H1 (cell line): ENCODE measurements at regions not wholly inside any gene's neighbourhood (a gene's known extent, or its start where the extent isn't known, plus 50 kb on each side); places are given as distances from the start of the nearest gene placed in this dataset.

Source experiments
- CTCF ChIA-PET: fragments of 300-600 bp; sonication (Branson Sonifier 250); formaldehyde crosslinking; loops from one replicate; lab custom pipeline; 2021; ENCODE audit not compliant: partially characterized antibody; lab: Charles Lee
- POLR2A ChIA-PET: fragments of 300-600 bp; sonication (Branson Sonifier 250); formaldehyde crosslinking; loops from one replicate; lab custom pipeline; 2021; ENCODE audit warnings: inconsistent platforms; ENCODE audit not compliant: partially characterized antibody; lab: Charles Lee
- DNase-seq, 2 experiments: peaks; one replicate each; pipeline versions ENCODE4 v3.0.0 to v3.0.0-alpha.2; 2010 to 2022; ENCODE audit warnings: low spot score in 2 of 2, low read depth in 1 of 2, mixed read lengths in 1 of 2
- FAIRE-seq: peaks from 2 replicates; lab custom pipeline; 2011; peaks lifted over from hg19 to GRCh38; lab: Jason Lieb, UNC
- H2AFZ ChIP-seq: 2 replicates; pipeline ENCODE4 v1.8.1; 2012; ENCODE audit warnings: low read length, inconsistent platforms
- H2AK5ac ChIP-seq: 2 replicates; pipeline ENCODE4 v1.6.1; 2013; ENCODE audit warnings: low read depth, low read length
- H2BK120ac ChIP-seq: replicated peaks from 2 replicates; pipeline ENCODE3; 2013; ENCODE audit warnings: low read depth, low read length, inconsistent platforms
- H2BK12ac ChIP-seq: 2 replicates; pipeline ENCODE4 v1.6.1; 2013; ENCODE audit warnings: low read depth, low read length
- H2BK15ac ChIP-seq: 2 replicates; pipeline ENCODE4 v1.6.1; 2013; ENCODE audit warnings: low read length
- H2BK20ac ChIP-seq: 2 replicates; pipeline ENCODE4 v1.6.1; 2013; ENCODE audit warnings: low read length
- H2BK5ac ChIP-seq: 2 replicates; pipeline ENCODE4 v1.6.1; 2013; ENCODE audit warnings: low read depth, low read length
- H3K14ac ChIP-seq: 2 replicates; pipeline ENCODE4 v1.6.1; 2013; ENCODE audit warnings: inconsistent platforms; ENCODE audit not compliant: insufficient read length
- H3K18ac ChIP-seq: 2 replicates; pipeline ENCODE4 v1.6.1; 2013; ENCODE audit warnings: low read length; ENCODE audit errors: extremely low read depth
- H3K23ac ChIP-seq: 2 replicates; pipeline ENCODE4 v1.6.1; 2013; ENCODE audit warnings: inconsistent platforms; ENCODE audit not compliant: insufficient read length
- H3K23me2 ChIP-seq: 2 replicates; pipeline ENCODE4 v1.6.1; 2013; ENCODE audit warnings: low read depth, low read length
- H3K27ac ChIP-seq: 2 replicates; pipeline ENCODE4 v1.6.1; 2011; ENCODE audit warnings: low read depth, low read length, inconsistent platforms
- H3K27me3 ChIP-seq, 4 experiments: replicated peaks in 1 of 4; 1 replicate in 1 of 4; 2 replicates in 3 of 4; pipeline versions ENCODE4 v1.6.1 to v1.8.1; 2011 to 2013; ENCODE audit warnings: low read length in 3 of 4, mild to moderate bottlenecking in 3 of 4, inconsistent platforms in 2 of 4, mixed read lengths in 2 of 4, moderate library complexity in 1 of 4; ENCODE audit not compliant: control insufficient read depth in 3 of 4, insufficient read depth in 3 of 4; ENCODE audit errors: extremely low read depth in 1 of 4
- H3K36me3 ChIP-seq, 4 experiments: 2 replicates each; pipeline versions ENCODE4 v1.6.1 to v1.8.1; 2011 to 2013; ENCODE audit warnings: mild to moderate bottlenecking in 4 of 4, low read length in 3 of 4, moderate library complexity in 2 of 4, control low read depth in 1 of 4, inconsistent platforms in 1 of 4; ENCODE audit not compliant: insufficient read depth in 4 of 4, control insufficient read depth in 2 of 4
- H3K4ac ChIP-seq: replicated peaks from 2 replicates; pipeline ENCODE3; 2013; ENCODE audit warnings: low read length, low read depth, mixed read lengths, inconsistent platforms; ENCODE audit not compliant: insufficient read length
- H3K4me1 ChIP-seq, 4 experiments: replicated peaks in 1 of 4; 1 replicate in 1 of 4; 2 replicates in 3 of 4; pipeline versions ENCODE4 v1.6.1 to v1.8.1; 2011 to 2013; ENCODE audit warnings: low read length in 3 of 4, inconsistent platforms in 2 of 4, mixed read lengths in 1 of 4; ENCODE audit not compliant: insufficient read depth in 4 of 4, control insufficient read depth in 3 of 4
- H3K4me2 ChIP-seq, 2 experiments: 2 replicates each; pipeline versions ENCODE4 v1.6.1 to v1.8.1; 2011 to 2013; ENCODE audit warnings: low read depth in 2 of 2, low read length in 2 of 2, control low read depth in 1 of 2, inconsistent platforms in 1 of 2, mild to moderate bottlenecking in 1 of 2; ENCODE audit not compliant: insufficient read depth in 1 of 2
- H3K4me3 ChIP-seq, 4 experiments: fragments of 200-600, 300-600 bp in 1 of 4; sonication (generic), shearing (Covaris generic), sonication (Bioruptor Twin) in 1 of 4; 2 replicates each; pipeline versions ENCODE4 v1.5.1 to v1.8.1; 2011 to 2016; ENCODE audit warnings: low read length in 4 of 4, low read depth in 3 of 4, control low read depth in 2 of 4, inconsistent platforms in 2 of 4, mild to moderate bottlenecking in 2 of 4, mixed read lengths in 1 of 4, moderate library complexity in 1 of 4; ENCODE audit not compliant: insufficient read depth in 2 of 4; ENCODE audit errors: extremely low read depth in 1 of 4
- H3K56ac ChIP-seq: replicated peaks from 2 replicates; pipeline ENCODE3; 2013; ENCODE audit warnings: low read depth, mild to moderate bottlenecking, mixed read lengths, low read length, inconsistent platforms; ENCODE audit not compliant: insufficient read length
- H3K79me1 ChIP-seq: 2 replicates; pipeline ENCODE4 v1.6.1; 2013; ENCODE audit warnings: low read depth, low read length, control low read depth
- H3K79me2 ChIP-seq, 2 experiments: 2 replicates each; pipeline versions ENCODE4 v1.6.1 to v1.8.1; 2012 to 2013; ENCODE audit warnings: low read length in 2 of 2, mild to moderate bottlenecking in 2 of 2, inconsistent platforms in 1 of 2; ENCODE audit not compliant: insufficient read depth in 2 of 2, control insufficient read depth in 1 of 2
- H3K9ac ChIP-seq, 4 experiments: replicated peaks in 1 of 4; 1 replicate in 1 of 4; 2 replicates in 3 of 4; pipeline versions ENCODE4 v1.6.1 to v1.8.1; 2011 to 2013; ENCODE audit warnings: low read depth in 3 of 4, low read length in 3 of 4, control low read depth in 2 of 4, mild to moderate bottlenecking in 2 of 4, moderate library complexity in 2 of 4, inconsistent platforms in 1 of 4; ENCODE audit errors: extremely low read depth in 1 of 4
- H3K9me3 ChIP-seq, 2 experiments: 2 replicates each; pipeline versions ENCODE4 v1.6.1 to v1.8.1; 2012 to 2013; ENCODE audit warnings: mild to moderate bottlenecking in 2 of 2, moderate library complexity in 2 of 2, control low read depth in 1 of 2, inconsistent platforms in 1 of 2, low read depth in 1 of 2, low read length in 1 of 2, mixed read lengths in 1 of 2; ENCODE audit not compliant: insufficient read depth in 2 of 2
- H4K20me1 ChIP-seq, 2 experiments: replicated peaks in 1 of 2; 2 replicates each; pipeline versions ENCODE3 to v1.8.1; 2011 to 2013; ENCODE audit warnings: inconsistent platforms in 2 of 2, low read length in 2 of 2, mild to moderate bottlenecking in 1 of 2; ENCODE audit not compliant: insufficient read depth in 2 of 2, control insufficient read depth in 1 of 2
- H4K5ac ChIP-seq: 2 replicates; pipeline ENCODE4 v1.6.1; 2013; ENCODE audit warnings: low read length, low read depth, mixed read lengths, inconsistent platforms; ENCODE audit not compliant: insufficient read length
- H4K8ac ChIP-seq: 2 replicates; pipeline ENCODE4 v1.8.0; 2013; ENCODE audit warnings: mild to moderate bottlenecking, moderate library complexity, low read length, inconsistent platforms; ENCODE audit not compliant: insufficient read depth; ENCODE audit errors: extremely low read depth
- H4K91ac ChIP-seq: replicated peaks from 2 replicates; pipeline ENCODE3; 2013; ENCODE audit warnings: low read length, mixed read lengths, inconsistent platforms; ENCODE audit not compliant: insufficient read length
- CBX8 ChIP-seq: fragments of 300-800, 300-1000 bp; sonication (generic); IDR thresholded peaks from 2 replicates; pipeline ENCODE4 v1.7.1; 2016; ENCODE audit warnings: low read depth, low read length, borderline replicate concordance
- CREB1 ChIP-seq: IDR thresholded peaks from 2 replicates; pipeline ENCODE4 v1.6.1; 2012; ENCODE audit warnings: inconsistent platforms
- CTBP2 ChIP-seq: IDR thresholded peaks from 2 replicates; pipeline ENCODE4 v1.7.0; 2011; ENCODE audit warnings: borderline replicate concordance, mild to moderate bottlenecking, moderate library complexity, mixed read lengths, low read length; ENCODE audit not compliant: insufficient read depth, insufficient read length
- EGR1 ChIP-seq: IDR thresholded peaks from 2 replicates; pipeline ENCODE4 v1.6.1; 2011; ENCODE audit warnings: low read depth, low read length, borderline replicate concordance
- JUN ChIP-seq: IDR thresholded peaks from 2 replicates; pipeline ENCODE4 v1.6.1; 2011; ENCODE audit warnings: low read depth, mild to moderate bottlenecking, improper control_type of control experiment, low read length
- NRF1 ChIP-seq: IDR thresholded peaks from 2 replicates; pipeline ENCODE4 v1.6.1; 2011; ENCODE audit warnings: mild to moderate bottlenecking, low read depth, low read length, improper control_type of control experiment
- POLR2A ChIP-seq, 2 experiments: IDR thresholded peaks; 1 replicate in 1 of 2; 2 replicates in 1 of 2; pipeline ENCODE4 v1.6.1; 2011; ENCODE audit warnings: low read depth in 2 of 2, low read length in 2 of 2, mild to moderate bottlenecking in 2 of 2; ENCODE audit errors: control extremely low read depth in 1 of 2
- POU5F1 ChIP-seq: IDR thresholded peaks from 2 replicates; pipeline ENCODE4 v1.6.1; 2011; ENCODE audit warnings: low read depth, mild to moderate bottlenecking, low read length, moderate library complexity
- RNF2 ChIP-seq: fragments of 200-900, 300-1000 bp; sonication (generic); IDR thresholded peaks from 2 replicates; pipeline ENCODE4 v1.7.1; 2016; ENCODE audit warnings: borderline replicate concordance, low read depth, mild to moderate bottlenecking, antibody characterized with exemption, low read length; ENCODE audit not compliant: poor library complexity, severe bottlenecking; ENCODE audit errors: missing control alignments
- RXRA ChIP-seq: IDR thresholded peaks from 2 replicates; pipeline ENCODE4 v1.6.1; 2011; ENCODE audit warnings: low read depth, mild to moderate bottlenecking, low read length, moderate library complexity; ENCODE audit not compliant: insufficient read depth
- SIN3A ChIP-seq, 2 experiments: IDR thresholded peaks in 1 of 2; conservative IDR thresholded peaks in 1 of 2; 2 replicates each; pipeline ENCODE4 v1.6.1; 2011 to 2012; ENCODE audit warnings: low read length in 2 of 2, improper control_type of control experiment in 1 of 2, low read depth in 1 of 2, mild to moderate bottlenecking in 1 of 2
- SIRT6 ChIP-seq: IDR thresholded peaks from one replicate; pipeline ENCODE4 v1.7.1; 2012; ENCODE audit warnings: low read length, inconsistent platforms
- SP2 ChIP-seq: IDR thresholded peaks from 2 replicates; pipeline ENCODE4 v1.6.1; 2012; ENCODE audit warnings: mild to moderate bottlenecking, low read length, inconsistent platforms
- TAF1 ChIP-seq: IDR thresholded peaks from 2 replicates; pipeline ENCODE4 v1.6.1; 2011; ENCODE audit warnings: mild to moderate bottlenecking, low read depth, low read length
- WGBS, 2 experiments: shearing (Covaris generic) in 1 of 2; methylation state at CpG; one replicate each; pipeline versions ENCODE4 v1.1.6 to v1.1.7; 2013 to 2015; ENCODE audit warnings: low lambda C conversion rate in 2 of 2, mixed read lengths in 2 of 2, inconsistent platforms in 1 of 2, low coverage in 1 of 2, missing lambda C conversion rate in 1 of 2; ENCODE audit not compliant: insufficient replicate concordance in 2 of 2, insufficient coverage in 1 of 2, insufficient read length in 1 of 2; ENCODE audit errors: extremely low coverage in 1 of 2, missing lambda C conversion rate in 1 of 2; 5-methylcytosine and 5-hydroxymethylcytosine counted together

GRCh38 chr2:78262713-78263375 lies 740.7 kb upstream of the LRRTM4 start:
- 96% methylated on average over 2 of the region's 2 CpGs; no CpG with 5 or more reads in 1 of the 2 experiments for WGBS, 2 experiments
- Histone ChIP-seq H3K79me1 (no peaks in the 10 kb centered on the region), H3K9me3 (no peaks in the 10 kb centered on the region), H2AFZ (no peak overlapping the region), H2BK15ac (no peak overlapping the region), H3K23me2 (no peaks in the 10 kb centered on the region), H3K36me3 (no peaks in the 10 kb centered on the region), H4K20me1 (no peaks in the 10 kb centered on the region), H2AK5ac (no peak overlapping the region), H3K79me2 (no peaks in the 10 kb centered on the region), H3K4me1 (no peaks in the 10 kb centered on the region), H3K4ac (no peak overlapping the region), H3K4me2 (no peak overlapping the region), H3K14ac (no peak overlapping the region), H3K56ac (no peak overlapping the region), H2BK120ac (no peak overlapping the region), H3K4me3 (no peak overlapping the region), H3K27me3 (no peaks in the 10 kb centered on the region), H3K9ac (no peak overlapping the region), H4K8ac (no peak overlapping the region), H4K5ac (no peak overlapping the region), H2BK5ac (no peak overlapping the region), H3K23ac (no peak overlapping the region), H2BK12ac (no peak overlapping the region), H2BK20ac (no peak overlapping the region), H3K27ac (no peak overlapping the region), H3K18ac (no peak overlapping the region), H4K91ac (no peak overlapping the region)
- ChIA-PET POLR2A (interaction anchor here (0.8 kb wide), 1 partner anchor 455 kb away, joined by 3 read pairs; no protein-coding TSS in a partner anchor), CTCF (interaction anchor here (0.7 kb wide), 1 partner anchor 319 kb away, joined by 3 read pairs; no protein-coding TSS in a partner anchor)
- DNase-seq (no peak), FAIRE-seq (no peak)
- TF ChIP-seq CREB1 (no peak), CBX8 (no peak), EGR1 (no peak), CTBP2 (no peak), RNF2 (no peak), POLR2A (IDR thresholded peaks at IDR 0.05; ENCODE audit: control extremely low read depth in 1 of 2, low read depth in 2 of 2, low read length in 2 of 2) (no peak), SIN3A (conservative IDR thresholded peaks at IDR 0.05 in 1 of 2, IDR thresholded peaks at IDR 0.05 in 1 of 2; ENCODE audit: low read depth in 1 of 2, low read length in 2 of 2) (no peak), JUN (no peak), TAF1 (no peak), RXRA (no peak), NRF1 (no peak), SP2 (no peak), POU5F1 (no peak), SIRT6 (no peak)
